ENCODE measurements at regions not wholly inside any gene's neighbourhood (a gene's known extent, or its start where the extent isn't known, plus 50 kb on each side); places are given as distances from the start of the nearest gene placed in this dataset.

GRCh38 chr10:121425623-121426022 lies 172.6 kb downstream of the FGFR2 start:
- H3K36me3 ChIP-seq, result no peaks in the 10 kb centered on the region
- WGBS, 5 donors, result 60 to 74% (median 69%) methylated on average over 4 of the region's 4 CpGs
- no peaks in the 10 kb centered on the region for H3K4me1 ChIP-seq
- no peaks in the 10 kb centered on the region for H3K27me3 ChIP-seq
- H3K4me3 ChIP-seq, result no peak overlapping the region
- DNase-seq, result no peak
- TF ChIP-seq EP300 (IDR thresholded peaks at IDR 0.05) (no peak), POLR2AphosphoS5 (IDR thresholded peaks at IDR 0.05) (no peak), CTCF (IDR thresholded peaks at IDR 0.05) (no peak), POLR2A (IDR thresholded peaks at IDR 0.05) (no peak)
- H3K27ac ChIP-seq, result no peak overlapping the region
- no peaks in the 10 kb centered on the region for H3K9me3 ChIP-seq
- intact Hi-C loops (cut with DNase I; ENCODE audit: low total_unique reads), result no loop called here

- H3K27me3 ChIP-seq, result no peaks in the 10 kb centered on the region
Observed at GRCh38 chr10:121426307-121426706, 171.9 kb downstream of the FGFR2 start.

More at GRCh38 chr10:121426307-121426706, 171.9 kb downstream of the FGFR2 start:
- Histone ChIP-seq H3K27ac (no peak overlapping the region), H3K36me3 (no peaks in the 10 kb centered on the region), H3K4me3 (no peak overlapping the region), H3K4me1 (no peaks in the 10 kb centered on the region), H3K9me3 (no peaks in the 10 kb centered on the region)
- DNase-seq, result no peak
- WGBS, 5 donors, result 74 to 90% (median 80%) methylated on average over 7 of the region's 7 CpGs
- intact Hi-C loops (cut with DNase I; ENCODE audit: low total_unique reads), result no loop called here
- TF ChIP-seq POLR2A (IDR thresholded peaks at IDR 0.05) (no peak), EP300 (IDR thresholded peaks at IDR 0.05) (no peak), CTCF (IDR thresholded peaks at IDR 0.05) (no peak), POLR2AphosphoS5 (IDR thresholded peaks at IDR 0.05) (no peak)

Small RNA genes in the stretch of these regions (small RNA-seq; reads per million reads assigned to genes)
- gene RN7SKP167, result 0 reads per million in 4 donors

Data from stomach (tissue), 8 donors.